Prostate gland (tissue), 2 donors: ENCODE measurements at regions not wholly inside any gene's neighbourhood (a gene's known extent, or its start where the extent isn't known, plus 50 kb on each side); places are given as distances from the start of the nearest gene placed in this dataset.

Experiments used
- DNase-seq: peaks from one replicate; pipeline ENCODE4 v3.0.0-alpha.2; 2019; ENCODE audit warnings: low spot score
- H3K27ac ChIP-seq, 2 donors: fragments of 200-600 bp; sonication (generic); 2 replicates each; pipeline ENCODE4 v1.5.1; 2017 to 2019
- H3K27me3 ChIP-seq: fragments of 200-600 bp; sonication (generic); replicated peaks from 2 replicates; pipeline ENCODE4 v1.5.1; 2019; ENCODE audit not compliant: insufficient read depth
- H3K36me3 ChIP-seq, 2 donors: fragments of 200-600 bp; sonication (generic); 1 replicate in 1 of 2; 2 replicates in 1 of 2; pipeline versions ENCODE4 v1.5.1 to v1.8.1; 2017 to 2019
- H3K4me1 ChIP-seq: fragments of 200-600 bp; sonication (generic); replicated peaks from 2 replicates; pipeline ENCODE4 v1.5.1; 2019
- H3K4me3 ChIP-seq, 2 donors: fragments of 200-600 bp; sonication (generic); 2 replicates each; pipeline ENCODE4 v1.5.1; 2017 to 2019
- H3K9me3 ChIP-seq: fragments of 200-600 bp; sonication (generic); 2 replicates; pipeline ENCODE4 v1.5.1; 2017
- CTCF ChIP-seq, 4 experiments: fragments of 200-600 bp in 2 of 4; fragments of 450-650 bp in 2 of 4; sonication (generic) in 2 of 4; IDR thresholded peaks; 1 replicate in 3 of 4; 2 replicates in 1 of 4; pipeline ENCODE4 v1.5.1; 2016 to 2019; ENCODE audit warnings: antibody characterized with exemption in 4 of 4, mild to moderate bottlenecking in 2 of 4, moderate library complexity in 2 of 4
- POLR2A ChIP-seq: fragments of 450-650 bp; IDR thresholded peaks from one replicate; pipeline ENCODE4 v1.6.1; 2016; ENCODE audit warnings: antibody characterized with exemption, mild to moderate bottlenecking
- POLR2AphosphoS5 ChIP-seq: sonication (generic); formaldehyde crosslinking; IDR thresholded peaks from one replicate; pipeline ENCODE4 v1.6.1; 2017; ENCODE audit warnings: antibody characterized with exemption
- WGBS: methylation state at CpG from one replicate; pipeline ENCODE4 v1.1.5; 2018; 5-methylcytosine and 5-hydroxymethylcytosine counted together
- intact Hi-C: fragments of 100-400 bp; cut with DNase I; formaldehyde crosslinking; loops from one replicate; pipeline ENCODE4 v1.14.2; 2022

- intact Hi-C loops: no loop called here
Observed at GRCh38 chr12:90322006-90322405, 613.4 kb upstream of the ATP2B1 start.

GRCh38 chr12:90321369-90321768, 612.7 kb upstream of the ATP2B1 start:
- Histone ChIP-seq H3K4me1 (no peaks in the 10 kb centered on the region), H3K27me3 (no peaks in the 10 kb centered on the region), H3K27ac (no peak overlapping the region), H3K4me3 (no peak overlapping the region), H3K9me3 (no peaks in the 10 kb centered on the region), H3K36me3 (no peaks in the 10 kb centered on the region)
- WGBS: 92% methylated on average over 2 of the region's 2 CpGs
- TF ChIP-seq POLR2AphosphoS5: no peak
- TF ChIP-seq CTCF (IDR thresholded peaks at IDR 0.05): no peak
- TF ChIP-seq POLR2A: no peak
- intact Hi-C loops: no loop called here
- DNase-seq: no peak

More at GRCh38 chr12:90322006-90322405, 613.4 kb upstream of the ATP2B1 start:
- no peaks in the 10 kb centered on the region for H3K27me3 ChIP-seq
- H3K4me1 ChIP-seq: no peaks in the 10 kb centered on the region
- H3K4me3 ChIP-seq: no peak overlapping the region
- no peaks in the 10 kb centered on the region for H3K9me3 ChIP-seq
- no peaks in the 10 kb centered on the region for H3K36me3 ChIP-seq
- no peak overlapping the region for H3K27ac ChIP-seq
- TF ChIP-seq CTCF (IDR thresholded peaks at IDR 0.05): no peak
- no peak for TF ChIP-seq POLR2AphosphoS5
- TF ChIP-seq POLR2A: no peak
- no peak for DNase-seq

DNA sequence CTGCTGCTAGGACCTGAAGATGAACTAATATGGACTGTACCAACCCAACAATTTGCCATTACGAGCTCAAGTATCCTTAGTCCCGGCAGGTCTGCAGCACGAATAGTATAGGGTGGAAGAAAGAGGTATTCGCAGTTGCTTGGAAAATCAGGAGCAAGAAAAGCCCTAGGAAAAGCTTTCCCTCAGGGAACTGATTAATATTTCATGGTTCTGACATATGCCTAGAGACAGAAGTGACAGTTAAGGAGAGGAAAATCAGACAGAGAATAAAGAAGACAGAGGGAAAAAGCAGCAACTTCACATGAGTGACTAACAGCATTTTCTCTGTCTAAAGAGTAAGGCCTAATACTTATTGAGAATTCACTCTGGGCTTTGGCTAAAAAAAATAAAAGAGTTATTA, 602.9 kb upstream of the ATP2B1 start:
- 87% methylated on average over 4 of the region's 4 CpGs for WGBS
- DNase-seq: no peak
- intact Hi-C loops: no loop called here
- Histone ChIP-seq H3K36me3 (no peaks in the 10 kb centered on the region), H3K4me1 (no peaks in the 10 kb centered on the region), H3K27me3 (no peaks in the 10 kb centered on the region), H3K27ac (no peak overlapping the region), H3K4me3 (no peak overlapping the region), H3K9me3 (no peaks in the 10 kb centered on the region)
- TF ChIP-seq CTCF (IDR thresholded peaks at IDR 0.05) (no peak), POLR2AphosphoS5 (no peak), POLR2A (no peak)

- 55% methylated on average over 3 of the region's 3 CpGs for WGBS
- intact Hi-C loops: no loop called here
- Histone ChIP-seq H3K4me1 (no peaks in the 10 kb centered on the region), H3K27ac (no peak overlapping the region), H3K4me3 (no peak overlapping the region), H3K27me3 (no peaks in the 10 kb centered on the region), H3K9me3 (no peaks in the 10 kb centered on the region), H3K36me3 (no peaks in the 10 kb centered on the region)
- DNase-seq: peak; percentile 28
- peak; percentile 6 for TF ChIP-seq POLR2AphosphoS5
- no peak for TF ChIP-seq CTCF (IDR thresholded peaks at IDR 0.05)
- TF ChIP-seq POLR2A: no peak
Observed at GRCh38 chr12:90305379-90305778, 596.7 kb upstream of the ATP2B1 start.

DNA sequence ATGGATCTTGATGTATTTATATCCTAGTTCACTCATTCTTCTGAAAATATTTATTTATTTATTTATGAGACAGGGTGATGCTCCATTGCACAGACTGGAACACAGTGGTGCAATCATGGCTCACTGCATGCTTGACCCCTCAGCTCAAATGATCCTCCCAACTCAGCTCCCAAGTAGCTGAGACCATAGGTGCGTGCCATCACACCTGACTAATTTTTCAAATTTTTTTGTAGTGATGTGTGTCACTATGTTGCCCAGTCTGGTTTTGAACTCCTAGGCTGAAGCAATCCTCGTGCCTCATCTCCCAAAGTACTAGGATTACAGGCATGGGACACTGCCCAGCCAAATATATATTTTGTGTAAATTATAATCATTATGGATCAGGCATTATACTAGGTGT, 595.6 kb upstream of the ATP2B1 start:
- Histone ChIP-seq H3K9me3 (no peaks in the 10 kb centered on the region), H3K27me3 (no peaks in the 10 kb centered on the region), H3K36me3 (no peaks in the 10 kb centered on the region), H3K4me1 (no peaks in the 10 kb centered on the region), H3K27ac (no peak overlapping the region), H3K4me3 (no peak overlapping the region)
- intact Hi-C loops: no loop called here
- no peak for DNase-seq
- 97% methylated on average over 2 of the region's 2 CpGs for WGBS
- TF ChIP-seq POLR2AphosphoS5 (no peak), CTCF (IDR thresholded peaks at IDR 0.05) (no peak), POLR2A (no peak)
